ENCODE measurements at regions not wholly inside any gene's neighbourhood (a gene's known extent, or its start where the extent isn't known, plus 50 kb on each side); places are given as distances from the start of the nearest gene placed in this dataset.

- intact Hi-C loops (cut with DNase I) = no loop called here
- no peak for DNase-seq
These were observed 467.3 kb upstream of the ETAA1 start for GRCh38 chr2:66929632-66930338.

- no peak for DNase-seq
- intact Hi-C loops (cut with DNase I) = no loop called here
These were observed 466.6 kb upstream of the ETAA1 start for GRCh38 chr2:66930339-66931220.

- DNase-seq = no peak
- intact Hi-C loops (cut with DNase I) = no loop called here
These were observed 458.6 kb upstream of the ETAA1 start for GRCh38 chr2:66938471-66938967.

GRCh38 chr2:66940080-66940479, 457.1 kb upstream of the ETAA1 start:
- intact Hi-C loops (cut with DNase I) = no loop called here
- DNase-seq = no peak

GRCh38 chr2:66948234-66948633, 448.9 kb upstream of the ETAA1 start:
- intact Hi-C loops (cut with DNase I) = no loop called here

GRCh38 chr2:66957198-66957597, 439.9 kb upstream of the ETAA1 start:
- intact Hi-C loops (cut with DNase I) = no loop called here
- no peak for DNase-seq

More at GRCh38 chr2:66948234-66948633, 448.9 kb upstream of the ETAA1 start:
- no peak for DNase-seq

- intact Hi-C loops (cut with DNase I) = no loop called here
- DNase-seq = no peak
These were observed 439.5 kb upstream of the ETAA1 start for GRCh38 chr2:66957677-66958076.

- DNase-seq = peak in 1 of 10 donors; percentile 46
- intact Hi-C loops (cut with DNase I) = no loop called here
These were observed 437.0 kb upstream of the ETAA1 start for GRCh38 chr2:66960161-66960560.

- intact Hi-C loops (cut with DNase I) = no loop called here
- no peak for DNase-seq
These were observed 434.4 kb upstream of the ETAA1 start for GRCh38 chr2:66962716-66963115.

- intact Hi-C loops (cut with DNase I) = no loop called here
- no peak for DNase-seq
These were observed 430.5 kb upstream of the ETAA1 start for GRCh38 chr2:66966631-66967030.

- intact Hi-C loops (cut with DNase I) = no loop called here
- DNase-seq = no peak
These were observed 428.2 kb upstream of the ETAA1 start for GRCh38 chr2:66968946-66969345.

GRCh38 chr2:66981074-66981473, 416.1 kb upstream of the ETAA1 start:
- no peak for DNase-seq
- intact Hi-C loops (cut with DNase I) = no loop called here

GRCh38 chr2:66982766-66983165, 414.4 kb upstream of the ETAA1 start:
- DNase-seq = no peak
- intact Hi-C loops (cut with DNase I) = no loop called here

- intact Hi-C loops (cut with DNase I) = no loop called here
These were observed 412.3 kb upstream of the ETAA1 start for GRCh38 chr2:66984864-66985263.

GRCh38 chr2:66985906-66986305, 411.2 kb upstream of the ETAA1 start:
- DNase-seq = no peak
- intact Hi-C loops (cut with DNase I) = no loop called here

More at GRCh38 chr2:66984864-66985263, 412.3 kb upstream of the ETAA1 start:
- no peak for DNase-seq

GRCh38 chr2:66987733-66988132, 409.4 kb upstream of the ETAA1 start:
- intact Hi-C loops (cut with DNase I) = no loop called here
- DNase-seq = no peak

GRCh38 chr2:66994654-66995053, 402.5 kb upstream of the ETAA1 start:
- intact Hi-C loops (cut with DNase I) = no loop called here
- DNase-seq = no peak

- no peak for DNase-seq
- intact Hi-C loops (cut with DNase I) = no loop called here
These were observed 401.5 kb upstream of the ETAA1 start for GRCh38 chr2:66995636-66996035.

GRCh38 chr2:67002618-67003371, 394.3 kb upstream of the ETAA1 start:
- no peak for DNase-seq
- intact Hi-C loops (cut with DNase I) = no loop called here

GRCh38 chr2:67006373-67006960, 390.7 kb upstream of the ETAA1 start:
- intact Hi-C loops (cut with DNase I) = no loop called here

GRCh38 chr2:67008155-67008554, 389.0 kb upstream of the ETAA1 start:
- DNase-seq = no peak
- intact Hi-C loops (cut with DNase I) = no loop called here

More at GRCh38 chr2:67006373-67006960, 390.7 kb upstream of the ETAA1 start:
- peak in 1 of 10 donors; percentile 60 for DNase-seq
